GM13977 (cell line): ENCODE measurements at regions not wholly inside any gene's neighbourhood (a gene's known extent, or its start where the extent isn't known, plus 50 kb on each side); places are given as distances from the start of the nearest gene placed in this dataset.
"Not testable (repeated sequence)": the region's sequence is repeated elsewhere in the genome, so short reads cannot be mapped to it uniquely, and the experiment has no call there.

ENCODE experiments used
- DNase-seq: peaks from one replicate; pipeline ENCODE4 v3.0.0; 2012; ENCODE audit warnings: low spot score
- in situ Hi-C: fragments of 300-500 bp; cut with MboI; formaldehyde crosslinking; loops from one replicate; pipeline ENCODE4 v1.12.0; 2022; ENCODE audit warnings: low sequenced_read_pairs, low pct_unique_long_range_greater_than_20kb, mixed read lengths, inconsistent platforms; ENCODE audit not compliant: unreplicated experiment
- TF ChIP-seq, protein P1 (sequence below): IDR thresholded peaks from 2 replicates; pipeline ENCODE4 v1.5.1; 2012; ENCODE audit warnings: mild to moderate bottlenecking, control low read depth; ENCODE audit not compliant: insufficient read depth; ENCODE audit errors: extremely low read depth, missing control alignments

DNA sequence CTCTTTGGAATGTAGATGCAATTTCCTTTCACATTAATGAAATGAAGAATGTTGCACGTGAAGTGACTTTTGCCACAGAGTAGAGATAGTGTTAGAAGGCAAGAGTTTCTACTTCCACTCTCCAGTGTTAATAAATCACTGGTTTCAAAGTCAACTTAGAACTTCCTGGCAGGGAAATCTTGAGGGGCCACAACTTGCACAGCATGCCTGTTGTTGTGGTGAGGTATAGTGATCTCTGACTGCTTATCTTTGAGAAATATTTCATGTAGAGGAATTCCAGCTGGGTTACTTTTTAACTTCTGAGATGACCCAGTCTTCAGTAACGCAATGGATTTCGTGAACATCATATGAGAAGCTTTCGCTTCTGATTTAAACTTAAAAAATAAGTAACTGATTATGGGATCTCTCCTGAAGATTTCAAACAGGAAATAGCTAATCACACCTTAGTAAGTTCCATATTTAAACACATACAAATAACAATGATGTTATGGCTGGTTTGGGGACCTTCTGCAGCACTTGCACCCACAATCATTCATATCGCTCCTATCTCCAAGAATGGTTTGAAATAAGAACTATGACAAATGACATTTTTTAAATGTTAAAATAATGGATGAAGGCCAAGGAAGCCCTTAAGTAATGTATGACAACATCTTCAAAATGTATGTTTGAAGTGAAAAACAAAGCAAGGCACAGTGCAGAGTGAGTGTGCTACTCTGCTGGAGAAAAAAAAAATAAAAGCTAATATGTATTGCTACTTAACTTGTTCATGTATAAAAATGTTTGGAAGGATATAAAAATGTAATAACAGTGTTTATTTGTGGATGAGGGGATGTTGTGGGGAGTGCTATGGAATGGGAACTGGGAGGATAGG is 726.5 kb upstream of the NECTIN3 start:
- TF ChIP-seq, protein P1, sequence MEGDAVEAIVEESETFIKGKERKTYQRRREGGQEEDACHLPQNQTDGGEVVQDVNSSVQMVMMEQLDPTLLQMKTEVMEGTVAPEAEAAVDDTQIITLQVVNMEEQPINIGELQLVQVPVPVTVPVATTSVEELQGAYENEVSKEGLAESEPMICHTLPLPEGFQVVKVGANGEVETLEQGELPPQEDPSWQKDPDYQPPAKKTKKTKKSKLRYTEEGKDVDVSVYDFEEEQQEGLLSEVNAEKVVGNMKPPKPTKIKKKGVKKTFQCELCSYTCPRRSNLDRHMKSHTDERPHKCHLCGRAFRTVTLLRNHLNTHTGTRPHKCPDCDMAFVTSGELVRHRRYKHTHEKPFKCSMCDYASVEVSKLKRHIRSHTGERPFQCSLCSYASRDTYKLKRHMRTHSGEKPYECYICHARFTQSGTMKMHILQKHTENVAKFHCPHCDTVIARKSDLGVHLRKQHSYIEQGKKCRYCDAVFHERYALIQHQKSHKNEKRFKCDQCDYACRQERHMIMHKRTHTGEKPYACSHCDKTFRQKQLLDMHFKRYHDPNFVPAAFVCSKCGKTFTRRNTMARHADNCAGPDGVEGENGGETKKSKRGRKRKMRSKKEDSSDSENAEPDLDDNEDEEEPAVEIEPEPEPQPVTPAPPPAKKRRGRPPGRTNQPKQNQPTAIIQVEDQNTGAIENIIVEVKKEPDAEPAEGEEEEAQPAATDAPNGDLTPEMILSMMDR = no peak
- in situ Hi-C loops = no loop called here
- DNase-seq = no peak

- no peak for DNase-seq
- in situ Hi-C loops = no loop called here
- TF ChIP-seq, protein P1 = no peak
Measured at GRCh38 chr3:110349295-110349694, 722.3 kb upstream of the NECTIN3 start.

DNA sequence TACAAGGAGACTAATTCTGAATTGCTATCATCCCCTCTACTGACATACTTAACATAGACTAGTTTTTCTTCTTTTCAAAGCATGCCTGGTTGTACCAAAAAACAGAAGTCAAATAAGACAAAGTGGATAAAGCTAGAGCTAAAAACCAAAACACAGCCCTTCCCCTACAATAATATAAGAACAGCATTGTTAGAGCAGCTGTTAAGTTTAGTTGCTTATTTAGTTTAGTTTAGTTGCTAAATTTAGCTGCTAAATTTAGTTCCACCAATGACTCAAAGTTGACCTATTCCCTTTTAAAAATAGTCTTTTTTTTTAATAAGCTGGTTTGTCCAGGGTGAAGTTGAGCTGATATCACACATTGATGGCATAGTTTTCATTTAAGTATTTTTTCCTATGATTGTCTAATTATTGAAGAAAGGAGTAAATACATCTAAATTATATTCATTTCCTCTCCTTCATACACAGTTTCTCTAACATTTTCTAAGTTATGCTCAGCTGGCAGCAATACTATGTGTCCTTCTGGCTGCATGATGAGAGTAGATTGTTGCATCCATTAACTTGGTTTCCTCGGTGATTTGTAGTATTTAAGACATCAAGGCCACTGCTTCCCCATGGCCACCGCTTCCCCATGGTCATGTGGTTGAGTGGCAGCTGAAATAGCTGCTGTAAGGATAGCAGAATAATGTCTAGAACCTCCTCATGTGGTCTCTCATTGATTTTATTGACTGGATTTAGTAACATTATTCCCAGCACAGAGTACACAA is 718.6 kb upstream of the NECTIN3 start:
- no peak for DNase-seq
- in situ Hi-C loops = no loop called here
- TF ChIP-seq, protein P1 = no peak

GRCh38 chr3:110362751-110363150 is 708.9 kb upstream of the NECTIN3 start:
- no peak for DNase-seq
- TF ChIP-seq, protein P1 = no peak
- in situ Hi-C loops = no loop called here

DNA sequence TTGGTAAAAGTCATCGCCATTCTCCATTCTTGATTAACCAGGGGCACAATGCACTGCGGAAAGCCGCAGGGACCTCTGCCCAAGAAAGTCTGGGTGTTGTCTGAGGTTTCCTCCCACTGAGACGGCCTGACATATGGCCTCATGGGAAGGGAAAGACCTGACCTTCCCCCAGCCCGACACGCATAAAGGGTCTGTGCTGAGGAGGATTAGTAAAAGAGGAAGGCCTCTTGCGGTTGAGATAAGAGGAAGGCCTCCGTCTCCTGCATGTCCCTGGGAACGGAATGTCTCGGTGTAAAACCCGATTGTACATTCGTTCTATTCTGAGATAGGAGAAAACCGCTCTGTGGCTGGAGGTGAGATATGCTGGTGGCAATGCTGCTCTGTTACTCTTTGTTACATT is 704.3 kb upstream of the NECTIN3 start:
- in situ Hi-C loops, DNase-seq: not testable (repeated sequence)

GRCh38 chr3:110375751-110376518 is 695.7 kb upstream of the NECTIN3 start:
- in situ Hi-C loops = no loop called here
- TF ChIP-seq, protein P1 = no peak
- DNase-seq = no peak

DNA sequence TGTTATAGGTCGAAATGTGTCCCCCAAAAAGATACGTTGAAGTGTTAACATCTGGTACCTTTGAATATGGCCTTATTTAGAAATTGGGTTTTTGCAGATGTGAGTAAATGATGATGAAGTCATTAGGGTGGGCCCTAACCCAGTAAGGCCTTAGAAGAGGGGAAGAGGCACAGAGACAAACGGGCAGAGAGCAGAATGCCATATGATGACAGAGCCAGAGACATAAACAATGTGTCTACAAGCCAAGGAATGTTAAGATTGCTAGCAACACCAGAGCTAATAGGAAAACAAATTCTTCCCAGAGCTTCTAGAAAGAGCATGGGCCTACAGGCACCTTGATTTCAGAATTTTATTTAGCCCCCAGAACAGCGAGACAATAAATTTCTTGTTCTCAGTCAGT is 693.1 kb upstream of the NECTIN3 start:
- TF ChIP-seq, protein P1 = no peak
- DNase-seq = no peak
- in situ Hi-C loops = no loop called here
